Hepatocyte (in vitro differentiated cells): ENCODE measurements at regions not wholly inside any gene's neighbourhood (a gene's known extent, or its start where the extent isn't known, plus 50 kb on each side); places are given as distances from the start of the nearest gene placed in this dataset.

Source experiments
- DNase-seq: peaks from one replicate; pipeline ENCODE4 v3.0.0-alpha.2; 2016; ENCODE audit warnings: low spot score
- H2AFZ ChIP-seq: fragments of 200-600 bp; sonication (generic); 2 replicates; pipeline ENCODE4 v1.6.0; 2016; ENCODE audit warnings: antibody characterized with exemption, mild to moderate bottlenecking
- H3K27ac ChIP-seq: fragments of 200-600 bp; sonication (generic); 2 replicates; pipeline ENCODE4 v1.5.1; 2016; ENCODE audit warnings: mild to moderate bottlenecking
- H3K27me3 ChIP-seq: fragments of 200-600 bp; sonication (generic); 2 replicates; pipeline ENCODE4 v1.6.1; 2016
- H3K36me3 ChIP-seq: fragments of 200-600 bp; sonication (generic); replicated peaks from 2 replicates; pipeline ENCODE4 v1.5.1; 2016; ENCODE audit warnings: low read depth; ENCODE audit not compliant: insufficient read depth
- H3K4me1 ChIP-seq: fragments of 200-600 bp; sonication (generic); 2 replicates; pipeline ENCODE4 v1.5.1; 2016; ENCODE audit warnings: mild to moderate bottlenecking, moderate library complexity; ENCODE audit not compliant: insufficient read depth
- H3K4me2 ChIP-seq: fragments of 200-600 bp; sonication (generic); 2 replicates; pipeline ENCODE4 v1.6.0; 2016
- H3K4me3 ChIP-seq: fragments of 200-600 bp; sonication (generic); 2 replicates; pipeline ENCODE4 v1.5.1; 2016; ENCODE audit warnings: mild to moderate bottlenecking
- H3K79me2 ChIP-seq: fragments of 200-600 bp; sonication (generic); 2 replicates; pipeline ENCODE4 v1.6.0; 2017; ENCODE audit warnings: mild to moderate bottlenecking
- H3K9me2 ChIP-seq: fragments of 200-600 bp; sonication (generic); replicated peaks from 2 replicates; pipeline ENCODE4 v1.6.0; 2017; ENCODE audit warnings: mild to moderate bottlenecking; ENCODE audit not compliant: insufficient read depth
- H3K9me3 ChIP-seq: fragments of 200-600 bp; sonication (generic); 2 replicates; pipeline ENCODE4 v1.5.1; 2016; ENCODE audit warnings: low read depth, mild to moderate bottlenecking
- H4K20me1 ChIP-seq: fragments of 200-600 bp; sonication (generic); 2 replicates; pipeline ENCODE4 v1.6.0; 2016; ENCODE audit warnings: mild to moderate bottlenecking; ENCODE audit not compliant: insufficient read depth, poor library complexity, severe bottlenecking
- CTCF ChIP-seq: fragments of 200-600 bp; sonication (generic); IDR thresholded peaks from 2 replicates; pipeline ENCODE4 v1.5.1; 2016; ENCODE audit warnings: antibody characterized with exemption, mild to moderate bottlenecking; ENCODE audit not compliant: poor library complexity
- EZH2 ChIP-seq: fragments of 200-600 bp; sonication (generic); IDR thresholded peaks from 2 replicates; pipeline ENCODE4 v1.6.1; 2016; ENCODE audit warnings: antibody characterized with exemption, mild to moderate bottlenecking, borderline replicate concordance
- EZH2phosphoT487 ChIP-seq: fragments of 200-600 bp; sonication (generic); IDR thresholded peaks from one replicate; pipeline ENCODE4 v1.6.1; 2018; ENCODE audit warnings: antibody characterized with exemption, mild to moderate bottlenecking, low read depth, moderate library complexity; ENCODE audit not compliant: unreplicated experiment, severe bottlenecking
- WGBS: methylation state at CpG from one replicate; pipeline ENCODE4 v1.1.6; 2016; ENCODE audit warnings: low lambda C conversion rate; ENCODE audit errors: missing lambda C conversion rate; 5-methylcytosine and 5-hydroxymethylcytosine counted together

GRCh38 chr1:166322470-166322869 lies 155.7 kb upstream of the FAM78B start:
- H3K4me2 ChIP-seq, result no peak overlapping the region
- no peak overlapping the region for H2AFZ ChIP-seq
- H3K36me3 ChIP-seq, result no peaks in the 10 kb centered on the region
- no peak overlapping the region for H3K27ac ChIP-seq
- 86% methylated on average over 3 of the region's 3 CpGs for whole genome bisulfite sequencing
- H3K9me2 ChIP-seq, result no peaks in the 10 kb centered on the region
- no peaks in the 10 kb centered on the region for H4K20me1 ChIP-seq
- H3K4me1 ChIP-seq, result no peaks in the 10 kb centered on the region
- DNase-seq, result no peak
- no peaks in the 10 kb centered on the region for H3K27me3 ChIP-seq
- TF ChIP-seq CTCF, result no peak
- TF ChIP-seq EZH2, result no peak
- no peak for TF ChIP-seq EZH2phosphoT487
- H3K9me3 ChIP-seq, result no peaks in the 10 kb centered on the region
- no peaks in the 10 kb centered on the region for H3K79me2 ChIP-seq
- no peak overlapping the region for H3K4me3 ChIP-seq

GRCh38 chr1:166327886-166328285 lies 161.1 kb upstream of the FAM78B start:
- Histone ChIP-seq H3K36me3 (no peaks in the 10 kb centered on the region), H4K20me1 (no peaks in the 10 kb centered on the region), H3K79me2 (no peaks in the 10 kb centered on the region), H3K4me2 (no peak overlapping the region), H2AFZ (no peak overlapping the region), H3K27me3 (no peaks in the 10 kb centered on the region), H3K4me3 (no peak overlapping the region), H3K4me1 (no peaks in the 10 kb centered on the region), H3K9me2 (no peaks in the 10 kb centered on the region), H3K27ac (no peak overlapping the region), H3K9me3 (no peaks in the 10 kb centered on the region)
- WGBS, result 72% methylated on average over 5 of the region's 5 CpGs
- TF ChIP-seq CTCF (no peak), EZH2phosphoT487 (no peak), EZH2 (no peak)
- DNase-seq, result no peak

GRCh38 chr1:166328956-166329355 lies 162.2 kb upstream of the FAM78B start:
- no peak overlapping the region for H3K27ac ChIP-seq
- no peaks in the 10 kb centered on the region for H3K9me3 ChIP-seq
- no peaks in the 10 kb centered on the region for H3K9me2 ChIP-seq
- H3K4me2 ChIP-seq, result no peak overlapping the region
- WGBS, result 94% methylated on average over 1 of the region's 1 CpG
- H3K27me3 ChIP-seq, result no peaks in the 10 kb centered on the region
- TF ChIP-seq EZH2 (no peak), EZH2phosphoT487 (no peak), CTCF (no peak)
- H3K79me2 ChIP-seq, result no peaks in the 10 kb centered on the region
- H3K4me3 ChIP-seq, result no peak overlapping the region
- DNase-seq, result no peak
- H3K36me3 ChIP-seq, result no peaks in the 10 kb centered on the region
- no peaks in the 10 kb centered on the region for H3K4me1 ChIP-seq
- no peak overlapping the region for H2AFZ ChIP-seq
- H4K20me1 ChIP-seq, result no peaks in the 10 kb centered on the region

- H4K20me1 ChIP-seq, result no peaks in the 10 kb centered on the region
- no peaks in the 10 kb centered on the region for H3K27me3 ChIP-seq
- WGBS, result 75% methylated on average over 1 of the region's 1 CpG
- no peak overlapping the region for H2AFZ ChIP-seq
- H3K79me2 ChIP-seq, result no peaks in the 10 kb centered on the region
- H3K9me2 ChIP-seq, result no peaks in the 10 kb centered on the region
- H3K4me1 ChIP-seq, result no peaks in the 10 kb centered on the region
- no peak overlapping the region for H3K4me2 ChIP-seq
- no peaks in the 10 kb centered on the region for H3K9me3 ChIP-seq
- no peak overlapping the region for H3K27ac ChIP-seq
- TF ChIP-seq EZH2 (no peak), EZH2phosphoT487 (no peak), CTCF (no peak)
- H3K4me3 ChIP-seq, result no peak overlapping the region
- DNase-seq, result no peak
- H3K36me3 ChIP-seq, result no peaks in the 10 kb centered on the region
Observed at GRCh38 chr1:166330096-166330495, 163.3 kb upstream of the FAM78B start.
